GM12865 (cell line): ENCODE measurements at regions not wholly inside any gene's neighbourhood (a gene's known extent, or its start where the extent isn't known, plus 50 kb on each side); places are given as distances from the start of the nearest gene placed in this dataset.

ENCODE experiments used
- DNase-seq: peaks from one replicate; pipeline ENCODE4 v3.0.0; 2010; ENCODE audit warnings: low read depth
- H3K4me3 ChIP-seq: 2 replicates; pipeline ENCODE4 v1.5.1; 2011; ENCODE audit warnings: mild to moderate bottlenecking, low read depth, low read length, control low read depth
- CTCF ChIP-seq: IDR thresholded peaks from 2 replicates; pipeline ENCODE4 v1.5.1; 2011; ENCODE audit warnings: low read length, control low read depth, low read depth, inconsistent platforms; ENCODE audit not compliant: insufficient read depth; ENCODE audit errors: missing control alignments

GRCh38 chr18:2171840-2172625 is 399.3 kb downstream of the METTL4 start:
- DNase-seq: no peak
- H3K4me3 ChIP-seq: no peak overlapping the region
- TF ChIP-seq CTCF: no peak

- TF ChIP-seq CTCF: no peak
- no peak for DNase-seq
- no peak overlapping the region for H3K4me3 ChIP-seq
These were observed 398.4 kb downstream of the METTL4 start for GRCh38 chr18:2172881-2173280.

- TF ChIP-seq CTCF: no peak
- DNase-seq: no peak
These were observed 397.8 kb downstream of the METTL4 start for GRCh38 chr18:2173486-2173885.

GRCh38 chr18:2178036-2178435 is 393.3 kb downstream of the METTL4 start:
- DNase-seq: no peak
- TF ChIP-seq CTCF: no peak

More at GRCh38 chr18:2173486-2173885, 397.8 kb downstream of the METTL4 start:
- H3K4me3 ChIP-seq: no peak overlapping the region

GRCh38 chr18:2179498-2180183 is 391.7 kb downstream of the METTL4 start:
- no peak for TF ChIP-seq CTCF
- DNase-seq: no peak
- H3K4me3 ChIP-seq: no peak overlapping the region

More at GRCh38 chr18:2178036-2178435, 393.3 kb downstream of the METTL4 start:
- H3K4me3 ChIP-seq: no peak overlapping the region

- DNase-seq: no peak
- H3K4me3 ChIP-seq: no peak overlapping the region
- TF ChIP-seq CTCF: no peak
These were observed 390.7 kb downstream of the METTL4 start for GRCh38 chr18:2180586-2180985.
